ENCODE measurements at regions not wholly inside any gene's neighbourhood (a gene's known extent, or its start where the extent isn't known, plus 50 kb on each side); places are given as distances from the start of the nearest gene placed in this dataset.

GRCh38 chr10:9845075-9845474, 1172.6 kb upstream of the CELF2 start:
- no peak for DNase-seq
- Histone ChIP-seq H2BK15ac (replicated peaks; ENCODE audit: low read depth) (no peak overlapping the region), H3K56ac (ENCODE audit: low read length) (no peak overlapping the region), H3K4me1 (ENCODE audit: control insufficient read depth, low read depth, low read length) (no peaks in the 10 kb centered on the region), H3K79me1 (ENCODE audit: low read length) (no peaks in the 10 kb centered on the region), H3K4ac (ENCODE audit: low read depth, low read length) (no peak overlapping the region), H3K18ac (ENCODE audit: low read length) (no peak overlapping the region), H2BK120ac (ENCODE audit: low read depth, low read length) (no peak overlapping the region), H3K4me3 (ENCODE audit: low read length) (no peak overlapping the region), H2AK5ac (ENCODE audit: low read length) (no peak overlapping the region), H3K4me2 (ENCODE audit: low read length) (no peak overlapping the region), H3K79me2 (ENCODE audit: control insufficient read depth, insufficient read depth, low read length) (no peaks in the 10 kb centered on the region), H3K27me3 (ENCODE audit: insufficient read depth, low read length, poor library complexity) (no peaks in the 10 kb centered on the region), H2BK5ac (ENCODE audit: low read length) (no peak overlapping the region), H3K9ac (ENCODE audit: low read length) (no peak overlapping the region), H4K5ac (ENCODE audit: low read length) (no peak overlapping the region), H4K8ac (ENCODE audit: low read depth, low read length) (no peak overlapping the region), H3K27ac (ENCODE audit: low read depth, low read length) (no peak overlapping the region), H3K36me3 (ENCODE audit: control insufficient read depth, insufficient read depth, low read length) (no peaks in the 10 kb centered on the region), H3K23ac (ENCODE audit: low read length) (no peak overlapping the region)

GRCh38 chr10:9848278-9848677, 1169.4 kb upstream of the CELF2 start:
- no peak overlapping the region for H3K4me2 ChIP-seq (ENCODE audit: low read length)
- no peaks in the 10 kb centered on the region for H3K79me2 ChIP-seq (ENCODE audit: control insufficient read depth, insufficient read depth, low read length)
- H2BK5ac ChIP-seq (ENCODE audit: low read length), result no peak overlapping the region
- H3K9ac ChIP-seq (ENCODE audit: low read length), result no peak overlapping the region
- no peaks in the 10 kb centered on the region for H3K4me1 ChIP-seq (ENCODE audit: control insufficient read depth, low read depth, low read length)
- no peaks in the 10 kb centered on the region for H3K27me3 ChIP-seq (ENCODE audit: insufficient read depth, low read length, poor library complexity)
- H2BK120ac ChIP-seq (ENCODE audit: low read depth, low read length), result no peak overlapping the region
- no peak overlapping the region for H3K23ac ChIP-seq (ENCODE audit: low read length)
- no peak for DNase-seq
- no peak overlapping the region for H3K18ac ChIP-seq (ENCODE audit: low read length)
- no peak overlapping the region for H2BK15ac ChIP-seq (replicated peaks; ENCODE audit: low read depth)
- no peak overlapping the region for H3K4me3 ChIP-seq (ENCODE audit: low read length)
- H3K27ac ChIP-seq (ENCODE audit: low read depth, low read length), result no peak overlapping the region
- no peak overlapping the region for H2AK5ac ChIP-seq (ENCODE audit: low read length)
- H3K36me3 ChIP-seq (ENCODE audit: control insufficient read depth, insufficient read depth, low read length), result no peaks in the 10 kb centered on the region
- no peak overlapping the region for H3K4ac ChIP-seq (ENCODE audit: low read depth, low read length)
- H4K8ac ChIP-seq (ENCODE audit: low read depth, low read length), result no peak overlapping the region
- H4K5ac ChIP-seq (ENCODE audit: low read length), result no peak overlapping the region
- H3K79me1 ChIP-seq (ENCODE audit: low read length), result no peaks in the 10 kb centered on the region
- H3K56ac ChIP-seq (ENCODE audit: low read length), result no peak overlapping the region

DNA sequence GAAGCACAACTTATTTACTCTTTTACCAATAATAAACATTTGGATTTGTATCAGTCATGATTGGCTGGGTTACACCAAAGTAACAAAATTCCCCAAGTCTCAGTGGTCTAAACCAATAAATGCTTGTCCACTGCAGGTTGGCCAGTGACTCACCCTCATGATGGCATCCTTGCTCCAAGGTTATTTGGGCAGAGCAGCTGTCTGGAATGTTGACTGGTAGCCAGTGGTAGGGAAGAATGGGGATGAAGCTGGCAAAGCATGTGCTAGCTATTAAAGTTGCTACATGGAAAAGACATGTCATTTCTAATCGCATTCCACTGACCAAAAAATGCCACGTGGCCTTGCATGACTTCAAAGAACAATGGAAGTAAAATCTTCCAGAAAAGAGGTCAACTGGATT, 1168.7 kb upstream of the CELF2 start:
- no peak for DNase-seq
- H3K27me3 ChIP-seq (ENCODE audit: insufficient read depth, low read length, poor library complexity), result no peaks in the 10 kb centered on the region
- H4K5ac ChIP-seq (ENCODE audit: low read length), result no peak overlapping the region
- no peak overlapping the region for H3K4me2 ChIP-seq (ENCODE audit: low read length)
- no peak overlapping the region for H3K56ac ChIP-seq (ENCODE audit: low read length)
- no CpG with 5 or more reads among the region's 2 CpGs for WGBS (ENCODE audit: extremely low coverage, insufficient coverage, low lambda C conversion rate)
- no peaks in the 10 kb centered on the region for H3K36me3 ChIP-seq (ENCODE audit: control insufficient read depth, insufficient read depth, low read length)
- no peak overlapping the region for H3K23ac ChIP-seq (ENCODE audit: low read length)
- no peak overlapping the region for H3K4me3 ChIP-seq (ENCODE audit: low read length)
- no peak overlapping the region for H3K4ac ChIP-seq (ENCODE audit: low read depth, low read length)
- no peak overlapping the region for H3K9ac ChIP-seq (ENCODE audit: low read length)
- H4K8ac ChIP-seq (ENCODE audit: low read depth, low read length), result no peak overlapping the region
- H3K27ac ChIP-seq (ENCODE audit: low read depth, low read length), result no peak overlapping the region
- H3K79me2 ChIP-seq (ENCODE audit: control insufficient read depth, insufficient read depth, low read length), result no peaks in the 10 kb centered on the region
- H2AK5ac ChIP-seq (ENCODE audit: low read length), result no peak overlapping the region
- H3K4me1 ChIP-seq (ENCODE audit: control insufficient read depth, low read depth, low read length), result no peaks in the 10 kb centered on the region
- no peak overlapping the region for H2BK15ac ChIP-seq (replicated peaks; ENCODE audit: low read depth)
- no peak overlapping the region for H3K18ac ChIP-seq (ENCODE audit: low read length)
- no peak overlapping the region for H2BK120ac ChIP-seq (ENCODE audit: low read depth, low read length)
- H3K79me1 ChIP-seq (ENCODE audit: low read length), result no peaks in the 10 kb centered on the region
- H2BK5ac ChIP-seq (ENCODE audit: low read length), result no peak overlapping the region

GRCh38 chr10:9850415-9850814, 1167.3 kb upstream of the CELF2 start:
- Histone ChIP-seq H3K56ac (ENCODE audit: low read length) (no peak overlapping the region), H4K8ac (ENCODE audit: low read depth, low read length) (no peak overlapping the region), H2BK5ac (ENCODE audit: low read length) (no peak overlapping the region), H3K9ac (ENCODE audit: low read length) (no peak overlapping the region), H3K79me1 (ENCODE audit: low read length) (no peaks in the 10 kb centered on the region), H3K4me3 (ENCODE audit: low read length) (no peak overlapping the region), H2BK120ac (ENCODE audit: low read depth, low read length) (no peak overlapping the region), H4K5ac (ENCODE audit: low read length) (no peak overlapping the region), H3K18ac (ENCODE audit: low read length) (no peak overlapping the region), H3K4ac (ENCODE audit: low read depth, low read length) (no peak overlapping the region), H3K4me1 (ENCODE audit: control insufficient read depth, low read depth, low read length) (no peaks in the 10 kb centered on the region), H3K79me2 (ENCODE audit: control insufficient read depth, insufficient read depth, low read length) (no peaks in the 10 kb centered on the region), H2BK15ac (replicated peaks; ENCODE audit: low read depth) (no peak overlapping the region), H3K27ac (ENCODE audit: low read depth, low read length) (no peak overlapping the region), H3K4me2 (ENCODE audit: low read length) (no peak overlapping the region), H3K23ac (ENCODE audit: low read length) (no peak overlapping the region), H2AK5ac (ENCODE audit: low read length) (no peak overlapping the region), H3K36me3 (ENCODE audit: control insufficient read depth, insufficient read depth, low read length) (no peaks in the 10 kb centered on the region), H3K27me3 (ENCODE audit: insufficient read depth, low read length, poor library complexity) (no peaks in the 10 kb centered on the region)
- DNase-seq, result no peak
- WGBS (ENCODE audit: extremely low coverage, insufficient coverage, low lambda C conversion rate), result no CpG with 5 or more reads among the region's 3 CpGs

DNA sequence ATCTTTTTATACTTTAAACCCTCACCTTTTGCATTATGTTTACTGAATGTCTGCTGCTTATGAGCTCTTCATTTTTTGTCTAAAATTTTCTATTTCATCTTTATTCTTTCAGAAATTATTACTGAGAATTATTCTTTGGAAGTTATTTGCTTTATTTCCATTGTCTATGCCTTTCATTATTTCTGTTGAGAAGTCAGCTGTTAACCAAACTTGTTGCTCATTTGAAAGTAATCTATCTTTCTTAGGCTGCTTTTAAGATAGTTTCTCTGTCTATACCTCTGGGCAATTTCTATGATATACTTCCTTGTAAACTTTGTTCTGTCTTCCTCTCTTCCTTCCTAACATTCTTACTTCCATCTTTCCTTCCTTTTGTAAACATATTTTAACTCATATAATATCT, 1165.9 kb upstream of the CELF2 start:
- H3K27me3 ChIP-seq (ENCODE audit: insufficient read depth, low read length, poor library complexity), result no peaks in the 10 kb centered on the region
- H3K79me2 ChIP-seq (ENCODE audit: control insufficient read depth, insufficient read depth, low read length), result no peaks in the 10 kb centered on the region
- no peak overlapping the region for H2BK120ac ChIP-seq (ENCODE audit: low read depth, low read length)
- peak; percentile 3 for DNase-seq
- no peaks in the 10 kb centered on the region for H3K4me1 ChIP-seq (ENCODE audit: control insufficient read depth, low read depth, low read length)
- no peaks in the 10 kb centered on the region for H3K36me3 ChIP-seq (ENCODE audit: control insufficient read depth, insufficient read depth, low read length)
- H3K56ac ChIP-seq (ENCODE audit: low read length), result no peak overlapping the region
- no peak overlapping the region for H3K9ac ChIP-seq (ENCODE audit: low read length)
- no peak overlapping the region for H3K27ac ChIP-seq (ENCODE audit: low read depth, low read length)
- H2AK5ac ChIP-seq (ENCODE audit: low read length), result no peak overlapping the region
- no peak overlapping the region for H3K4me2 ChIP-seq (ENCODE audit: low read length)
- no peak overlapping the region for H3K4ac ChIP-seq (ENCODE audit: low read depth, low read length)
- H3K4me3 ChIP-seq (ENCODE audit: low read length), result no peak overlapping the region
- H3K79me1 ChIP-seq (ENCODE audit: low read length), result no peaks in the 10 kb centered on the region
- H2BK15ac ChIP-seq (replicated peaks; ENCODE audit: low read depth), result no peak overlapping the region
- no peak overlapping the region for H3K18ac ChIP-seq (ENCODE audit: low read length)
- no peak overlapping the region for H2BK5ac ChIP-seq (ENCODE audit: low read length)
- H4K5ac ChIP-seq (ENCODE audit: low read length), result no peak overlapping the region
- no peak overlapping the region for H4K8ac ChIP-seq (ENCODE audit: low read depth, low read length)
- H3K23ac ChIP-seq (ENCODE audit: low read length), result no peak overlapping the region

GRCh38 chr10:9853405-9854355, 1164.0 kb upstream of the CELF2 start:
- no CpG with 5 or more reads among the region's 4 CpGs for WGBS (ENCODE audit: extremely low coverage, insufficient coverage, low lambda C conversion rate)
- Histone ChIP-seq H3K27me3 (ENCODE audit: insufficient read depth, low read length, poor library complexity) (no peaks in the 10 kb centered on the region), H3K79me2 (ENCODE audit: control insufficient read depth, insufficient read depth, low read length) (no peaks in the 10 kb centered on the region), H3K4ac (ENCODE audit: low read depth, low read length) (no peak overlapping the region), H3K56ac (ENCODE audit: low read length) (no peak overlapping the region), H3K4me3 (ENCODE audit: low read length) (no peak overlapping the region), H3K23ac (ENCODE audit: low read length) (no peak overlapping the region), H3K9ac (ENCODE audit: low read length) (no peak overlapping the region), H3K18ac (ENCODE audit: low read length) (no peak overlapping the region), H4K5ac (ENCODE audit: low read length) (no peak overlapping the region), H2AK5ac (ENCODE audit: low read length) (no peak overlapping the region), H3K4me2 (ENCODE audit: low read length) (no peak overlapping the region), H3K4me1 (ENCODE audit: control insufficient read depth, low read depth, low read length) (no peaks in the 10 kb centered on the region), H3K36me3 (ENCODE audit: control insufficient read depth, insufficient read depth, low read length) (no peaks in the 10 kb centered on the region), H3K27ac (ENCODE audit: low read depth, low read length) (no peak overlapping the region), H4K8ac (ENCODE audit: low read depth, low read length) (no peak overlapping the region), H2BK5ac (ENCODE audit: low read length) (no peak overlapping the region), H3K79me1 (ENCODE audit: low read length) (no peaks in the 10 kb centered on the region), H2BK120ac (ENCODE audit: low read depth, low read length) (no peak overlapping the region), H2BK15ac (replicated peaks; ENCODE audit: low read depth) (no peak overlapping the region)
- DNase-seq, result no peak

Measured in mesendoderm (in vitro differentiated cells).